ENCODE measurements at regions not wholly inside any gene's neighbourhood (a gene's known extent, or its start where the extent isn't known, plus 50 kb on each side); places are given as distances from the start of the nearest gene placed in this dataset.

GRCh38 chr6:118752803-118753202 is 101.4 kb upstream of the CEP85L start:
- no peaks in the 10 kb centered on the region for H3K36me3 ChIP-seq (ENCODE audit: control insufficient read depth, insufficient read depth, low read length)
- H3K27me3 ChIP-seq (ENCODE audit: control insufficient read depth, insufficient read depth, low read length), result no peaks in the 10 kb centered on the region
- no peak overlapping the region for H3K27ac ChIP-seq (ENCODE audit: insufficient read depth, low read length)
- H3K9me3 ChIP-seq (ENCODE audit: control insufficient read depth, insufficient read depth, low read depth, low read length), result no peaks in the 10 kb centered on the region
- no peak overlapping the region for H2AFZ ChIP-seq (ENCODE audit: low read length)
- no peaks in the 10 kb centered on the region for H3K79me2 ChIP-seq (ENCODE audit: control insufficient read depth, insufficient read depth, low read length)
- no peaks in the 10 kb centered on the region for H4K20me1 ChIP-seq (ENCODE audit: control insufficient read depth, extremely low read depth, insufficient read depth, low read length)
- H3K9ac ChIP-seq (ENCODE audit: insufficient read depth, low read length), result no peak overlapping the region
- H3K4me1 ChIP-seq (ENCODE audit: control insufficient read depth, extremely low read depth, insufficient read depth, low read length), result peaks cover 8% of the 10 kb centered on the region
- no peak overlapping the region for H3K4me2 ChIP-seq (ENCODE audit: extremely low read depth, insufficient read depth, low read length)
- no peak overlapping the region for H3K4me3 ChIP-seq (replicated peaks in 1 of 4; ENCODE audit: control extremely low read depth in 1 of 4, insufficient read depth in 1 of 4, low read depth in 3 of 4, low read length in 4 of 4)
- DNase-seq (ENCODE audit: low read depth in 2 of 2), result no peak
- TF ChIP-seq EZH2 (IDR thresholded peaks at IDR 0.05; ENCODE audit: low read length, missing control alignments), result no peak
- TF ChIP-seq, protein P1, sequence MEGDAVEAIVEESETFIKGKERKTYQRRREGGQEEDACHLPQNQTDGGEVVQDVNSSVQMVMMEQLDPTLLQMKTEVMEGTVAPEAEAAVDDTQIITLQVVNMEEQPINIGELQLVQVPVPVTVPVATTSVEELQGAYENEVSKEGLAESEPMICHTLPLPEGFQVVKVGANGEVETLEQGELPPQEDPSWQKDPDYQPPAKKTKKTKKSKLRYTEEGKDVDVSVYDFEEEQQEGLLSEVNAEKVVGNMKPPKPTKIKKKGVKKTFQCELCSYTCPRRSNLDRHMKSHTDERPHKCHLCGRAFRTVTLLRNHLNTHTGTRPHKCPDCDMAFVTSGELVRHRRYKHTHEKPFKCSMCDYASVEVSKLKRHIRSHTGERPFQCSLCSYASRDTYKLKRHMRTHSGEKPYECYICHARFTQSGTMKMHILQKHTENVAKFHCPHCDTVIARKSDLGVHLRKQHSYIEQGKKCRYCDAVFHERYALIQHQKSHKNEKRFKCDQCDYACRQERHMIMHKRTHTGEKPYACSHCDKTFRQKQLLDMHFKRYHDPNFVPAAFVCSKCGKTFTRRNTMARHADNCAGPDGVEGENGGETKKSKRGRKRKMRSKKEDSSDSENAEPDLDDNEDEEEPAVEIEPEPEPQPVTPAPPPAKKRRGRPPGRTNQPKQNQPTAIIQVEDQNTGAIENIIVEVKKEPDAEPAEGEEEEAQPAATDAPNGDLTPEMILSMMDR (conservative IDR thresholded peaks at IDR 0.05 in 1 of 2, IDR thresholded peaks at IDR 0.05 in 1 of 2; ENCODE audit: low read depth in 1 of 2, low read length in 2 of 2), result no peak

DNA sequence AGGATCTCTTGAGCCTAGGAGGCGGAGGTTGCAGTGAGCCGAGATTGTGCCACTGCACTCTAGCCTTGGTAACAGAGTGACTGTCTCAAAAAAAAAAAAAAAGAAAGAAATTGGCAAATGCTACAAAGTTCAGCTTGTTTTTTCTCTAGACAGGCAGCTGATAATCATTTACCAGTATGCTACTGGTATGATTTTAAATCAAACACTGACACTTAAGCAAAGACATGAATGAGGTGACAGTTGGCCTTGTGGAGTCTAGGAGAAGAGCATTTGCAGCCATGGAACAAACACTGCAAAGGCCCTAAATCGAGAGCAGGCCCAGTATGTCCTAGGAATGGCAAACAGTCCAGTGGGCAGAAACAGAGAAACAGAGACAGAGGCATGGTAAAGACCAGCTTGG is 99.7 kb upstream of the CEP85L start:
- Histone ChIP-seq H3K4me1 (ENCODE audit: control insufficient read depth, extremely low read depth, insufficient read depth, low read length) (peaks cover 8% of the 10 kb centered on the region), H2AFZ (ENCODE audit: low read length) (no peak overlapping the region), H3K27me3 (ENCODE audit: control insufficient read depth, insufficient read depth, low read length) (no peaks in the 10 kb centered on the region), H3K9ac (ENCODE audit: insufficient read depth, low read length) (no peak overlapping the region), H3K4me3 (replicated peaks in 1 of 4; ENCODE audit: control extremely low read depth in 1 of 4, insufficient read depth in 1 of 4, low read depth in 3 of 4, low read length in 4 of 4) (no peak overlapping the region), H4K20me1 (ENCODE audit: control insufficient read depth, extremely low read depth, insufficient read depth, low read length) (no peaks in the 10 kb centered on the region), H3K4me2 (ENCODE audit: extremely low read depth, insufficient read depth, low read length) (no peak overlapping the region), H3K79me2 (ENCODE audit: control insufficient read depth, insufficient read depth, low read length) (no peaks in the 10 kb centered on the region), H3K36me3 (ENCODE audit: control insufficient read depth, insufficient read depth, low read length) (no peaks in the 10 kb centered on the region), H3K27ac (ENCODE audit: insufficient read depth, low read length) (no peak overlapping the region), H3K9me3 (ENCODE audit: control insufficient read depth, insufficient read depth, low read depth, low read length) (no peaks in the 10 kb centered on the region)
- DNase-seq (ENCODE audit: low read depth in 2 of 2), result no peak
- no peak for TF ChIP-seq EZH2 (IDR thresholded peaks at IDR 0.05; ENCODE audit: low read length, missing control alignments)
- TF ChIP-seq, protein P1 (conservative IDR thresholded peaks at IDR 0.05 in 1 of 2, IDR thresholded peaks at IDR 0.05 in 1 of 2; ENCODE audit: low read depth in 1 of 2, low read length in 2 of 2), result no peak

GRCh38 chr6:118750143-118750542 is 98.8 kb upstream of the CEP85L start:
- H3K36me3 ChIP-seq (ENCODE audit: control insufficient read depth, insufficient read depth, low read length), result no peaks in the 10 kb centered on the region
- no peak overlapping the region for H3K27ac ChIP-seq (ENCODE audit: insufficient read depth, low read length)
- H3K4me1 ChIP-seq (ENCODE audit: control insufficient read depth, extremely low read depth, insufficient read depth, low read length), result peaks cover 8% of the 10 kb centered on the region
- no peak overlapping the region for H3K4me3 ChIP-seq (replicated peaks in 1 of 4; ENCODE audit: control extremely low read depth in 1 of 4, insufficient read depth in 1 of 4, low read depth in 3 of 4, low read length in 4 of 4)
- no peaks in the 10 kb centered on the region for H4K20me1 ChIP-seq (ENCODE audit: control insufficient read depth, extremely low read depth, insufficient read depth, low read length)
- no peaks in the 10 kb centered on the region for H3K9me3 ChIP-seq (ENCODE audit: control insufficient read depth, insufficient read depth, low read depth, low read length)
- H3K27me3 ChIP-seq (ENCODE audit: control insufficient read depth, insufficient read depth, low read length), result no peaks in the 10 kb centered on the region
- TF ChIP-seq, protein P1 (conservative IDR thresholded peaks at IDR 0.05 in 1 of 2, IDR thresholded peaks at IDR 0.05 in 1 of 2; ENCODE audit: low read depth in 1 of 2, low read length in 2 of 2), result no peak
- no peak for TF ChIP-seq EZH2 (IDR thresholded peaks at IDR 0.05; ENCODE audit: low read length, missing control alignments)
- H3K4me2 ChIP-seq (ENCODE audit: extremely low read depth, insufficient read depth, low read length), result no peak overlapping the region
- DNase-seq (ENCODE audit: low read depth in 2 of 2), result peak in 1 of 2 donors; percentile 67
- no peak overlapping the region for H3K9ac ChIP-seq (ENCODE audit: insufficient read depth, low read length)
- H3K79me2 ChIP-seq (ENCODE audit: control insufficient read depth, insufficient read depth, low read length), result no peaks in the 10 kb centered on the region
- no peak overlapping the region for H2AFZ ChIP-seq (ENCODE audit: low read length)
